ENCODE measurements at regions not wholly inside any gene's neighbourhood (a gene's known extent, or its start where the extent isn't known, plus 50 kb on each side); places are given as distances from the start of the nearest gene placed in this dataset.

DNA sequence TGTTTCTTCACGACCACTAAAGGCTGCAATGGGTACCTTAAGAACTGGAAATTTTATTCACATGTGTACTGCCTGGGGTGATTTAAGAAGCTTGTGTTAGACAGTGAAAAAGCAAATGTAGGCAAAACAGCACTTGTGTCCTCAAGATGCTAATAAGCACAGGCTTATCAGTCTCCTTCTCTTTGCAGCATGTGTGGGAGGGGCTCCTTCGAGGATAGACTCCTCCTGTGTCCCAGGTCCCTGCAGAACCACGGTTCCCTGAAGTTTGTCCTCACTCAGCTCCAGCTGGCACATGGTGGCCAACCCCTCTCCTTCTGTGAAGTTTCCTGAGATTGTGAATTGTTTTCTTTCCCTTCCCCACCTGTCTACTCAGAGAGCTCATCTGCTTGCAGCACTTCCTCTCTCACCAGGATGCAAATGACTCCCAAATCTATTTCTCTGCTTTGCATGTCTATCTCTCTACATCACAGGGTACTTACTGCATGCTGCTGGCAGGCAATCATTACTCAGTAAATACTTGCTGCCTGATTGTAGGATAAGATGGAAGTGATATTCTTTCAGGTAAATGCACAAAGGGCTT lies 589.6 kb upstream of the KLHL29 start:
- CTCF ChIA-PET, result no interaction called here
- Histone ChIP-seq H3K9me1 (ENCODE audit: insufficient read depth, low read length) (no peaks in the 10 kb centered on the region), H2AFZ (replicated peaks; ENCODE audit: low read length, poor library complexity) (no peak overlapping the region), H3K4me1 (ENCODE audit: control insufficient read depth, insufficient read depth, low read length) (no peaks in the 10 kb centered on the region), H3K27ac (ENCODE audit: insufficient read depth, low read length) (no peak overlapping the region), H2AK9ac (replicated peaks; ENCODE audit: low read depth, low read length, poor library complexity) (no peak overlapping the region), H2BK15ac (ENCODE audit: low read depth, low read length) (no peak overlapping the region), H2AK5ac (ENCODE audit: low read depth, low read length) (no peak overlapping the region), H3K27me3 (ENCODE audit: control insufficient read depth, insufficient read depth, low read length) (no peaks in the 10 kb centered on the region), H2BK120ac (ENCODE audit: low read depth, low read length) (no peak overlapping the region), H3K36me3 (ENCODE audit: control insufficient read depth, insufficient read depth, low read length) (no peaks in the 10 kb centered on the region), H3K9ac (ENCODE audit: low read depth, low read length) (no peak overlapping the region), H3K79me1 (ENCODE audit: low read depth in 1 of 2, low read length in 2 of 2) (no peaks in the 10 kb centered on the region), H4K8ac (ENCODE audit: low read depth in 2 of 2, low read length in 2 of 2) (no peak overlapping the region), H3K56ac (ENCODE audit: extremely low read depth, insufficient read depth, low read length) (no peak overlapping the region), H3K14ac (replicated peaks; ENCODE audit: low read depth, low read length) (no peak overlapping the region), H3K4ac (ENCODE audit: low read depth, low read length) (no peak overlapping the region), H2BK20ac (ENCODE audit: low read depth, low read length) (no peak overlapping the region), H4K91ac (ENCODE audit: insufficient read depth, low read depth, low read length) (no peak overlapping the region), H4K5ac (ENCODE audit: low read depth, low read length) (no peak overlapping the region), H3K9me3 (ENCODE audit: control insufficient read depth, insufficient read depth, low read length) (peaks cover 23% of the 10 kb centered on the region), H3K4me2 (ENCODE audit: low read depth, low read length) (no peak overlapping the region), H2BK5ac (ENCODE audit: low read depth, low read length, poor library complexity, severe bottlenecking) (no peak overlapping the region), H3K23ac (ENCODE audit: low read depth, low read length) (no peak overlapping the region), H4K20me1 (ENCODE audit: insufficient read depth, low read length) (no peaks in the 10 kb centered on the region), H3K18ac (ENCODE audit: low read depth, low read length) (no peak overlapping the region), H3K4me3 (ENCODE audit: insufficient read depth, low read depth, low read length) (no peak overlapping the region)
- 0% methylated on average over 1 of the region's 3 CpGs; no CpG with 5 or more reads in 1 of the 2 experiments for WGBS, 2 experiments (ENCODE audit: extremely low coverage in 2 of 2, insufficient read length in 1 of 2)
- in situ Hi-C loops (cut with MboI; ENCODE audit: low sequenced_read_pairs) (no loop called here), dilution Hi-C loops (cut with HindIII; ENCODE audit: low sequenced_read_pairs, unreplicated experiment) (no loop called here), intact Hi-C loops (cut with micrococcal nuclease) (no loop called here)
- ATAC-seq (ENCODE audit: low read depth) (no peak), DNase-seq (no peak)
- no TSS peak for BruUV-seq (replicated peaks)
- POLR2A ChIA-PET (ENCODE audit: unreplicated experiment), result no interaction called here
- no peak for TF ChIP-seq SMC3 (IDR thresholded peaks at IDR 0.05; ENCODE audit: low read depth, low read length)
- no peak for TF ChIP-seq MAZ (IDR thresholded peaks at IDR 0.05; ENCODE audit: borderline replicate concordance, low read depth, low read length)
- TF ChIP-seq, protein P1, sequence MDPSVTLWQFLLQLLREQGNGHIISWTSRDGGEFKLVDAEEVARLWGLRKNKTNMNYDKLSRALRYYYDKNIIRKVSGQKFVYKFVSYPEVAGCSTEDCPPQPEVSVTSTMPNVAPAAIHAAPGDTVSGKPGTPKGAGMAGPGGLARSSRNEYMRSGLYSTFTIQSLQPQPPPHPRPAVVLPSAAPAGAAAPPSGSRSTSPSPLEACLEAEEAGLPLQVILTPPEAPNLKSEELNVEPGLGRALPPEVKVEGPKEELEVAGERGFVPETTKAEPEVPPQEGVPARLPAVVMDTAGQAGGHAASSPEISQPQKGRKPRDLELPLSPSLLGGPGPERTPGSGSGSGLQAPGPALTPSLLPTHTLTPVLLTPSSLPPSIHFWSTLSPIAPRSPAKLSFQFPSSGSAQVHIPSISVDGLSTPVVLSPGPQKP (IDR thresholded peaks at IDR 0.05; ENCODE audit: borderline replicate concordance, low read depth, low read length), result no peak

All from IMR-90 (cell line).